IMR-90 (cell line): ENCODE measurements at regions not wholly inside any gene's neighbourhood (a gene's known extent, or its start where the extent isn't known, plus 50 kb on each side); places are given as distances from the start of the nearest gene placed in this dataset.

Experiments
- ATAC-seq: fragments of 200-7000 bp; cut with Tn5 transposase; 2 replicates; pipeline ENCODE4 v1.9.1; 2020; ENCODE audit warnings: low read depth, mild to moderate bottlenecking, moderate library complexity
- BruUV-seq: library from RNA; stranded (reverse); fragments of 400-500 nt; replicated peaks from 2 replicates; lab custom pipeline; 2021; lab: Mats Ljungman, UMichigan
- CTCF ChIA-PET: fragments of 300-600 bp; formaldehyde crosslinking; extraction: SDS; loops from one replicate; lab custom pipeline; 2021; ENCODE audit warnings: antibody characterized with exemption; lab: Yijun Ruan, JAX
- POLR2A ChIA-PET: fragments of 300-600 bp; sonication (Branson Sonifier 250); formaldehyde crosslinking; loops from one replicate; lab custom pipeline; 2022; ENCODE audit warnings: antibody characterized with exemption; ENCODE audit not compliant: unreplicated experiment; lab: Charles Lee
- DNase-seq: peaks from one replicate; pipeline ENCODE4 v3.0.0; 2013
- H2AFZ ChIP-seq: replicated peaks from 2 replicates; pipeline ENCODE3; 2013; ENCODE audit warnings: low read length, mild to moderate bottlenecking; ENCODE audit not compliant: poor library complexity
- H2AK5ac ChIP-seq: 2 replicates; pipeline ENCODE4 v1.6.1; 2013; ENCODE audit warnings: low read depth, low read length, inconsistent platforms
- H2AK9ac ChIP-seq: replicated peaks from 2 replicates; pipeline ENCODE3; 2013; ENCODE audit warnings: mild to moderate bottlenecking, low read depth, low read length, moderate library complexity; ENCODE audit not compliant: poor library complexity
- H2BK120ac ChIP-seq: 2 replicates; pipeline ENCODE4 v1.6.1; 2013; ENCODE audit warnings: low read depth, low read length, inconsistent platforms
- H2BK15ac ChIP-seq: 3 replicates; pipeline ENCODE4 v1.6.1; 2013; ENCODE audit warnings: low read depth, low read length, inconsistent platforms
- H2BK20ac ChIP-seq: 2 replicates; pipeline ENCODE4 v1.6.1; 2013; ENCODE audit warnings: low read depth, mild to moderate bottlenecking, inconsistent platforms, low read length, moderate library complexity
- H2BK5ac ChIP-seq: 2 replicates; pipeline ENCODE4 v1.6.1; 2013; ENCODE audit warnings: mild to moderate bottlenecking, low read depth, low read length, inconsistent platforms; ENCODE audit not compliant: poor library complexity, severe bottlenecking
- H3K14ac ChIP-seq: replicated peaks from 2 replicates; pipeline ENCODE4 v1.6.1; 2013; ENCODE audit warnings: low read depth, low read length, inconsistent platforms
- H3K18ac ChIP-seq: 2 replicates; pipeline ENCODE4 v1.6.1; 2013; ENCODE audit warnings: low read depth, low read length, control low read depth
- H3K23ac ChIP-seq: 2 replicates; pipeline ENCODE4 v1.6.1; 2013; ENCODE audit warnings: low read depth, low read length, inconsistent platforms
- H3K27ac ChIP-seq: 2 replicates; pipeline ENCODE4 v1.5.1; 2013; ENCODE audit warnings: mild to moderate bottlenecking, control low read depth, low read length; ENCODE audit not compliant: insufficient read depth
- H3K27me3 ChIP-seq: 2 replicates; pipeline ENCODE4 v1.6.1; 2013; ENCODE audit warnings: low read length; ENCODE audit not compliant: control insufficient read depth, insufficient read depth
- H3K36me3 ChIP-seq: 2 replicates; pipeline ENCODE4 v1.6.1; 2013; ENCODE audit warnings: low read length, mixed read lengths; ENCODE audit not compliant: control insufficient read depth, insufficient read depth
- H3K4ac ChIP-seq: 2 replicates; pipeline ENCODE4 v1.6.1; 2013; ENCODE audit warnings: low read depth, low read length, inconsistent platforms
- H3K4me1 ChIP-seq: 2 replicates; pipeline ENCODE4 v1.6.1; 2013; ENCODE audit warnings: low read length, mixed read lengths; ENCODE audit not compliant: control insufficient read depth, insufficient read depth
- H3K4me2 ChIP-seq: 2 replicates; pipeline ENCODE4 v1.6.1; 2013; ENCODE audit warnings: low read depth, mild to moderate bottlenecking, control low read depth, low read length, moderate library complexity
- H3K4me3 ChIP-seq: 2 replicates; pipeline ENCODE4 v1.5.1; 2013; ENCODE audit warnings: low read depth, mild to moderate bottlenecking, control low read depth, low read length, moderate library complexity; ENCODE audit not compliant: insufficient read depth
- H3K56ac ChIP-seq: 2 replicates; pipeline ENCODE4 v1.6.1; 2013; ENCODE audit warnings: low read length, inconsistent platforms; ENCODE audit not compliant: insufficient read depth; ENCODE audit errors: extremely low read depth
- H3K79me1 ChIP-seq, 2 experiments: 2 replicates each; pipeline ENCODE4 v1.6.1; 2013; ENCODE audit warnings: low read length in 2 of 2, inconsistent platforms in 1 of 2, low read depth in 1 of 2
- H3K9ac ChIP-seq: 2 replicates; pipeline ENCODE4 v1.6.1; 2013; ENCODE audit warnings: low read depth, low read length, control low read depth
- H3K9me1 ChIP-seq: 2 replicates; pipeline ENCODE4 v1.6.1; 2013; ENCODE audit warnings: low read length, inconsistent platforms; ENCODE audit not compliant: insufficient read depth
- H3K9me3 ChIP-seq: 2 replicates; pipeline ENCODE4 v1.6.1; 2013; ENCODE audit warnings: low read length; ENCODE audit not compliant: control insufficient read depth, insufficient read depth
- H4K20me1 ChIP-seq: 2 replicates; pipeline ENCODE4 v1.6.1; 2013; ENCODE audit warnings: low read length, inconsistent platforms; ENCODE audit not compliant: insufficient read depth
- H4K5ac ChIP-seq: 2 replicates; pipeline ENCODE4 v1.6.1; 2013; ENCODE audit warnings: mild to moderate bottlenecking, low read depth, low read length, control low read depth
- H4K8ac ChIP-seq, 2 experiments: 2 replicates each; pipeline ENCODE4 v1.6.1; 2013; ENCODE audit warnings: low read depth in 2 of 2, low read length in 2 of 2, control low read depth in 1 of 2, inconsistent platforms in 1 of 2
- H4K91ac ChIP-seq: 2 replicates; pipeline ENCODE4 v1.6.1; 2013; ENCODE audit warnings: low read depth, low read length, inconsistent platforms; ENCODE audit not compliant: insufficient read depth
- BHLHE40 ChIP-seq: fragments of 150-350 bp; IDR thresholded peaks from 2 replicates; pipeline ENCODE4 v1.6.1; 2016; ENCODE audit warnings: mild to moderate bottlenecking, low read depth, low read length
- CTCF ChIP-seq: conservative IDR thresholded peaks from 2 replicates; pipeline ENCODE4 v1.5.1; 2012; ENCODE audit warnings: mild to moderate bottlenecking, low read depth, low read length, improper control_type of control experiment
- WGBS, 2 experiments: methylation state at CpG; one replicate each; pipeline versions ENCODE4 v1.1.5 to v1.1.7; 2013; ENCODE audit warnings: missing lambda C conversion rate in 2 of 2; ENCODE audit not compliant: insufficient read length in 1 of 2; ENCODE audit errors: extremely low coverage in 2 of 2; 5-methylcytosine and 5-hydroxymethylcytosine counted together
- dilution Hi-C: fragments of 300-500 bp; cut with HindIII; formaldehyde crosslinking; loops from one replicate; pipeline ENCODE4 v1.14.3; 2018; ENCODE audit warnings: low sequenced_read_pairs; ENCODE audit not compliant: unreplicated experiment
- in situ Hi-C: fragments of 300-500 bp; cut with MboI; formaldehyde crosslinking; loops from 3 replicates; pipeline ENCODE4 v1.14.3; 2019; ENCODE audit warnings: low sequenced_read_pairs, inconsistent platforms, mixed read lengths
- intact Hi-C: fragments of 100-400 bp; cut with micrococcal nuclease; formaldehyde crosslinking; loops from 2 replicates; pipeline ENCODE4 v1.10.0; 2022

GRCh38 chr20:40946451-40946850 lies 82.2 kb upstream of the TOP1 start:
- no peak overlapping the region for H3K14ac ChIP-seq
- no peaks in the 10 kb centered on the region for H3K9me3 ChIP-seq
- 90% methylated on average over 8 of the region's 11 CpGs; no CpG with 5 or more reads in 1 of the 2 experiments for WGBS, 2 experiments
- H3K4ac ChIP-seq = no peak overlapping the region; the same call in 1 of the 2 replicates
- no peaks in the 10 kb centered on the region for H3K27me3 ChIP-seq
- no peak overlapping the region for H3K18ac ChIP-seq
- dilution Hi-C loops = no loop called here
- TF ChIP-seq CTCF (no peak), BHLHE40 (no peak)
- POLR2A ChIA-PET = no interaction called here
- ATAC-seq = no peak
- no peak overlapping the region for H3K23ac ChIP-seq
- peaks cover 1% of the 10 kb centered on the region; the same call in 1 of the 2 replicates for H3K4me1 ChIP-seq
- no peak overlapping the region for H2AK9ac ChIP-seq
- H4K91ac ChIP-seq = no peak overlapping the region
- no peaks in the 10 kb centered on the region for H3K36me3 ChIP-seq
- no TSS peak for BruUV-seq
- H3K9me1 ChIP-seq = peaks cover 4% of the 10 kb centered on the region; the same call in 1 of the 2 replicates
- DNase-seq = no peak
- H2AFZ ChIP-seq = no peak overlapping the region
- H2AK5ac ChIP-seq = no peak overlapping the region; the same call in 1 of the 2 replicates
- no peak overlapping the region for H3K4me3 ChIP-seq
- no peak overlapping the region for H3K56ac ChIP-seq
- H4K5ac ChIP-seq = no peak overlapping the region
- H3K9ac ChIP-seq = no peak overlapping the region
- H4K20me1 ChIP-seq = no peaks in the 10 kb centered on the region; the same call in 1 of the 2 replicates
- in situ Hi-C loops = loop anchor here (10.0 kb wide), 1 partner anchor 202 kb away; no protein-coding TSS in a partner anchor
- CTCF ChIA-PET = interaction anchor here (0.5 to 3.3 kb wide), 5 partner anchors 8 to 1015 kb away, joined by 3 to 17 read pairs (median 3); no protein-coding TSS in a partner anchor
- no peak overlapping the region for H3K4me2 ChIP-seq
- intact Hi-C loops = loop anchor here (1.0 to 5.0 kb wide), 4 partner anchors 149 to 679 kb away; partner anchors contain the start of gene MAFB
- H2BK5ac ChIP-seq = no peak overlapping the region
- no peak overlapping the region for H3K27ac ChIP-seq
- no peak overlapping the region for H2BK120ac ChIP-seq
- H2BK20ac ChIP-seq = no peak overlapping the region
- H3K79me1 ChIP-seq = no peaks in the 10 kb centered on the region; a peak in 1 of 4 replicates
- no peak overlapping the region for H2BK15ac ChIP-seq
- no peak overlapping the region for H4K8ac ChIP-seq
